ENCODE measurements at regions not wholly inside any gene's neighbourhood (a gene's known extent, or its start where the extent isn't known, plus 50 kb on each side); places are given as distances from the start of the nearest gene placed in this dataset.

GRCh38 chr13:37407156-37407555, 191.4 kb downstream of the POSTN start:
- Mint-ChIP-seq H3K4me1 (ENCODE audit: unreplicated experiment) (peaks cover 13% of the 10 kb centered on the region), H3K27ac (ENCODE audit: unreplicated experiment) (no peak overlapping the region), H3K36me3 (ENCODE audit: low read depth, unreplicated experiment) (peaks cover 3% of the 10 kb centered on the region), H3K4me3 (ENCODE audit: unreplicated experiment) (no peak overlapping the region), H3K9me3 (ENCODE audit: unreplicated experiment) (no peaks in the 10 kb centered on the region), H3K27me3 (ENCODE audit: unreplicated experiment) (no peaks in the 10 kb centered on the region)
- no peak for DNase-seq (ENCODE audit: low spot score)
- no peak for TF ChIP-seq CTCF (IDR thresholded peaks at IDR 0.05; ENCODE audit: unreplicated experiment)

GRCh38 chr13:37406031-37406430, 192.5 kb downstream of the POSTN start:
- no peak for DNase-seq (ENCODE audit: low spot score)

GRCh38 chr13:37403776-37404527, 194.6 kb downstream of the POSTN start:
- H3K27ac Mint-ChIP-seq (ENCODE audit: unreplicated experiment): no peak overlapping the region
- DNase-seq (ENCODE audit: low spot score): no peak

More at GRCh38 chr13:37406031-37406430, 192.5 kb downstream of the POSTN start:
- TF ChIP-seq CTCF (IDR thresholded peaks at IDR 0.05; ENCODE audit: unreplicated experiment): no peak
- Mint-ChIP-seq H3K4me3 (ENCODE audit: unreplicated experiment) (no peak overlapping the region), H3K27me3 (ENCODE audit: unreplicated experiment) (no peaks in the 10 kb centered on the region), H3K4me1 (ENCODE audit: unreplicated experiment) (peaks cover 7% of the 10 kb centered on the region), H3K36me3 (ENCODE audit: low read depth, unreplicated experiment) (peaks cover 3% of the 10 kb centered on the region), H3K9me3 (ENCODE audit: unreplicated experiment) (no peaks in the 10 kb centered on the region), H3K27ac (ENCODE audit: unreplicated experiment) (no peak overlapping the region)

GRCh38 chr13:37401721-37402120, 196.8 kb downstream of the POSTN start:
- Mint-ChIP-seq H3K27ac (ENCODE audit: unreplicated experiment) (no peak overlapping the region), H3K4me3 (ENCODE audit: unreplicated experiment) (no peak overlapping the region), H3K9me3 (ENCODE audit: unreplicated experiment) (no peaks in the 10 kb centered on the region)

More at GRCh38 chr13:37403776-37404527, 194.6 kb downstream of the POSTN start:
- H3K4me3 Mint-ChIP-seq (ENCODE audit: unreplicated experiment): no peak overlapping the region
- no peak for TF ChIP-seq CTCF (IDR thresholded peaks at IDR 0.05; ENCODE audit: unreplicated experiment)
- peaks cover 3% of the 10 kb centered on the region for H3K36me3 Mint-ChIP-seq (ENCODE audit: low read depth, unreplicated experiment)
- no peaks in the 10 kb centered on the region for H3K9me3 Mint-ChIP-seq (ENCODE audit: unreplicated experiment)
- peaks cover 7% of the 10 kb centered on the region for H3K4me1 Mint-ChIP-seq (ENCODE audit: unreplicated experiment)
- H3K27me3 Mint-ChIP-seq (ENCODE audit: unreplicated experiment): peaks cover 1% of the 10 kb centered on the region

More at GRCh38 chr13:37401721-37402120, 196.8 kb downstream of the POSTN start:
- DNase-seq (ENCODE audit: low spot score): no peak
- Mint-ChIP-seq H3K4me1 (ENCODE audit: unreplicated experiment) (peaks cover under 1% of the 10 kb centered on the region), H3K36me3 (ENCODE audit: low read depth, unreplicated experiment) (peaks cover under 1% of the 10 kb centered on the region), H3K27me3 (ENCODE audit: unreplicated experiment) (peaks cover 3% of the 10 kb centered on the region)
- no peak for TF ChIP-seq CTCF (IDR thresholded peaks at IDR 0.05; ENCODE audit: unreplicated experiment)

Measured in endothelial cell (in vitro differentiated cells).